ACHN (cell line): ENCODE measurements at regions not wholly inside any gene's neighbourhood (a gene's known extent, or its start where the extent isn't known, plus 50 kb on each side); places are given as distances from the start of the nearest gene placed in this dataset.
"Not testable (repeated sequence)": the region's sequence is repeated elsewhere in the genome, so short reads cannot be mapped to it uniquely, and the experiment has no call there.

Source experiments
- DNase-seq: peaks from one replicate; pipeline ENCODE4 v3.0.0-alpha.2; 2015
- in situ Hi-C: cut with HindIII; loops from 2 replicates; pipeline ENCODE4 v1.10.0; 2017; ENCODE audit warnings: low sequenced_read_pairs, low pct_ligation_motif_present, low pct_unique_long_range_greater_than_20kb

DNA sequence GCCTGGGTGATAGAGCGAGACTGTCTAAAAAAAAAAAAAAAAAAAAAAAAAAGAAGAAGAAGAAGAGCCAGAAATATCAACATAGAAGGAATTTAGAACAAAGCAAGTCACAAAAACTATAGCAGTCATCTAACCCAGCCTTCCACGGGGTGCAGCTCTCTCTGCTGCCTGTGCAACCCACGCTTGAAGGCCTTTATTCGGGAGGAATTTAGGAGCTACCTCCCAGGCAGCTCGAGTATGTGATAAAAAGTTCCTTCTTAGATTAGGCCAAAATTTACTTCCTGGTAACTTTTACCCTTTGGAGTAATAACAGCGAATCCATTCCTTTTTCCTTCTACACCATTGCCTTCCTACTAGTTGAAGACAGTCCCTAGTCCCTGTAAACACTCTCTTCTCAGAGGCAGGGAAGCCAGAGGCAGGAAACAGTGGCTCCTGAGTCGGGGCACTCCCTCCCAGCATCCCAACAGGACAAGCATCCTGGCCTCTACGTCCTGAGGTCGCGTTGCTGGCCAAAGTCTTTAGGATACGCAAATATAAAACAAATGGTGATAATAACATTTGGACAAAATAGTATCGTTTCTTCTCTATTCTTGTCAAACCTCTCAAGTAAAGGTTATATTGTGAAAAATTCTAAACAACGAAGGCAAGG, 109.3 kb upstream of the KMT2C start:
- no peak for DNase-seq
- in situ Hi-C loops = no loop called here

DNA sequence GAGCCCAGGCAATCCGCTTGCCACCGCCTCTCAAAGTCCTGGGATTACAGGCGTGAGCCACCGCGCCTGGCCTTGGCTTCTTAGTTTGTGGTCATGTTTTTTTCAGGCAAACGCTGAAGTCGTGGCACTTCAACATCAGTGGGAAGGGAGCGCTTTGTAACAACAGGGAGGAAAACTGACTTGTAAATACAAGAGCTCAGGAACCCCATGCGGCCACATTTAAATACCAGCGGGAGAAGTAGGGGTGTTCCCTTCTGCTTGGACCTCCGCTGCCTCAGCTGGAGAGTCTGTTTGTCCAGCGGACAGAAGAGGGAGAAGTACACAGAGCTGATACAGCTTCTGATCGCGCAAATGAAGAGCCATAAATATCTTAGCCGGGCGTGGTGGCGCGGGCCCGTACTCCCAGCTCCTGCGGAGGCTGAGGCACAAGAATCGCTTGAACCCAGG, 108.7 kb upstream of the KMT2C start:
- in situ Hi-C loops = no loop called here
- DNase-seq = no peak

DNA sequence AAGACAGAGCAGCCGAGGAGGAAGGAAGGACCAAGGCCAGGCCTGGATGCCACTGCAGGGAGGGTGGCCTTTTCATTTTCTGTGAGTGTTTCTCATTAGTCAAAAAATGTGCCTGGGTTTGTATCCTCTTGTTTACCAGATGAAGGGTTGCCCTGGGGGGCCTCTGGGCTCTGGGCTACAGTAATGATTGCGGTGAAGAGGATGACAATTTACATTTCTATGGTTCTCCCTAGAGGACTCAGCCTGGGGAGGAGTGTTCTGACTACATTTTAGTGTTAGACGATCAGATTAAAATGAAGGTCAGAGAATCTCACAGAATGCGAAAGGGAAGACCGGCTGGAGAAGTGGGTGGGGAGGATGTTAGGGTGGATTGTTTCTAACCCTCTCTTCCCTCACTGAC, 108.0 kb upstream of the KMT2C start:
- DNase-seq = no peak
- in situ Hi-C loops = no loop called here

GRCh38 chr7:152541892-152542291, 106.1 kb upstream of the KMT2C start:
- DNase-seq = no peak

GRCh38 chr7:152539190-152539495, 103.3 kb upstream of the KMT2C start:
- DNase-seq, in situ Hi-C loops: not testable (repeated sequence)

More at GRCh38 chr7:152541892-152542291, 106.1 kb upstream of the KMT2C start:
- in situ Hi-C loops = no loop called here

GRCh38 chr7:152538346-152539189, 102.8 kb upstream of the KMT2C start:
- in situ Hi-C loops, DNase-seq: not testable (repeated sequence)

- in situ Hi-C loops = no loop called here
- DNase-seq = no peak
Observed at GRCh38 chr7:152537639-152538038, 101.8 kb upstream of the KMT2C start.

DNA sequence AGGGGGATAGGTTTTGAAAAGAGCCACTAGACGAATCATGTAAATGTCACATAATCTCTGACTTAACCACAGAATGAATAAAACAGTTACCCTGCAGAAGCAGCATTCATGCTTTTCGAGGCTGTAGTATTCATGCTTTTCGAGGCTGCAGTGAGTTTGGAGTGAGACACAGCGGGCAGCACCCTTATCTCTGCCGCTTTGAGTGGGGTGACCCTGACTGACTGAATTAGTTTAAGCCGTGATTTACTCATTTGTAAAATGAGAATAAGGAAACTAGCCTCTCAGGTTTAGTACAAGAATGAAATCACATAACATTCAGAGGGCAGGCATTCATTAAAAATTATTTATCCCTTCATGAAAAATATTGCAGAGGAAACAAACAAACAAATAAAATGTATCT, 92.8 kb upstream of the KMT2C start:
- no peak for DNase-seq
- in situ Hi-C loops = no loop called here

GRCh38 chr7:152527610-152528032, 91.8 kb upstream of the KMT2C start:
- DNase-seq = no peak
- in situ Hi-C loops = no loop called here

DNA sequence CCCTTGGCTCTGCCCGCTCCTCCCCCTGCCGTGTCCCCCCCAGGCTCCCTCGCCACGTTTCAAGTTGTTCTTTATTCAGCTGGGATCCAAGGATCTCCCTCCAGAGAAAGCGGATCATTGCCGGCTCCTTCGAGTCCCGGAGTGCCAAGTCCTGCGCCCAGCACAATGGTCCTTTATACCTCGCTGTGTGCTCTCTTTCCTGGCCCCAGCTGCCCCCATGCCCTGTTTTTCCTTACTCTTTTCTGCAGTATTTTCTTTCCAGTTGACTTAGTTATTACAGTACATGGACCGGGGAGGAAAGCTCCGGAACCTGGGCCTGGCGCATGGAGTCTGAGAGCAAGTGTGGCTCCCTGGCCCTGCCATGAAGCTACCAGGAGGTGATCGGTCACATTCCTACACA, 88.1 kb upstream of the KMT2C start:
- DNase-seq = no peak
- in situ Hi-C loops = no loop called here

- in situ Hi-C loops = no loop called here
- DNase-seq = no peak
Observed at GRCh38 chr7:152522571-152523067, 86.8 kb upstream of the KMT2C start.

DNA sequence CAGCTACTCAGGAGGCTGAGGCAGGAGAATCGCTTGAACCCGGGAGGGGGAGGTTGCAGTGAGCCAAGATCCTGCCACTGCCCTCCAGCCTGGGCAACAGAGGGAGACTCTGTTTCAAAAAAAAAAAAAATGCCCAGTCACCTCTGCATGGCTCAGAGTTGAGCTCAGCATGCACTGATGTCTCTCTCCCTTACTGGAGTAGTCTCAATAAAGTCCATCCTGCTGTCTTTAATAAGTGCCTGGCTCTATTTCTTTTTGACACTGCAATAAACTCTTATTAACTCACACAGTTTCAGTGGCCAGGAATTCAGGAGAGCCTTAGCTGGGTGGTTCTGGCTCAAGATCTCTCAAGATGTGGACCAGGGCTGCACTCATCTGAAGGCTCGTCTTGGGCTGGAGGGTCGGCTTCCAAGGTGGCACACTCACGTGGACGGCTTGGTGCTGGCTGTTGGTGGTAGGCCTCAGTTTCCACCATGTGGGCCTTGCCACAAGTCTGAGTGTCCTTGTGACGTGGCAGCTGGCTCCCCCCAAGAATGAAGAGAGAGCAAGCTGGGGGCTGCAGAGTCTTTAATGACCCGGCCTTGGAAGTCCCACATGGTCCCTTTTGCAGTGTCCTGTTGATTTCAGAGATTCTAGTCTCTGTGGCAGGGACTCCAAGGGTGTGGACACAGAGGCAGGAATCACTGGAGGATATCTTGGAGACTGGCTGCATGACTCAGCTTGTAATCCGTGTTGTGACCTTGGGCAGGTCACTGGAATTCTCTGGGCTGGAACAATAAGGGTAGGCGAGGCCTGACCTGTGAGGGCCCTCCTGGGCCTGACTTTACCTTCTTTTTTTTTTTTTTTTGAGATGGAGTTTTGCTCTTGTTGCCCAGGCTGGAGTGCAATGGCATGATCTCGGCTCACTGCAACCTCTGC, 85.9 kb upstream of the KMT2C start:
- DNase-seq = no peak
- in situ Hi-C loops = no loop called here

GRCh38 chr7:152520861-152521302, 85.1 kb upstream of the KMT2C start:
- in situ Hi-C loops = no loop called here
- DNase-seq = no peak

GRCh38 chr7:152519290-152519689, 83.5 kb upstream of the KMT2C start:
- in situ Hi-C loops = no loop called here
- no peak for DNase-seq

GRCh38 chr7:152516216-152516615, 80.4 kb upstream of the KMT2C start:
- no peak for DNase-seq
- in situ Hi-C loops = no loop called here

DNA sequence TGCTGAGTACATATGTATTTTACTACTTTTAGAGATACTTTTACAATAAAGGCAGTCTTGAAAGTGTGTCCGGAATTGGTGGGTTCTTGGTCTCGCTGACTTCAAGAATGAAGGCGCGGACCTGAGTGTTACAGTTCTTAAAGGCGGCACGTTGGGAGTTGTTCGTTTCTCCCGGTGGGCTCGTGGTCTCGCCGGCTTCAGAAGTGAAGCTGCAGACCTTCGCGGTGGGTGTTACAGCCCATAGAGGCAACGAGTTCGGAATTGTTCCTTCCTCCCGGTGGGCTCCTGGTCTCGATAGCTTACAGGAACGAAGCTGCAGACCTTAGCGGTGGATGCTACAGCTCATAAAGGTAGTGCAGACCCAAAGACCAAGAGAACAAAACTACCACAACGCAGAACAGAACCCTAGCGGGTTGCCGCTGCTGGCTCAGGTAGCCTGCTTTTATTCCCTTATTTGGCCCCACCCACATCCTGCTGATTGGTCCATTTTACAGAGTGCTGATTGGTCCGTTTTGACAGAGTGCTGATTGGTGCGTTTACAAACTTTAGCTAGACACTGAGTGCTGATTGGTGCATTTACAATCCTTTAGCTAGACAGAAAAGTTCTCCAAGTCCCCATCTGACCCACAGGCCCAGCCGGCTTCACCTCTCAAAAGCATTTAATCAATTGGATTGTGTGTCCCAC, 79.6 kb upstream of the KMT2C start:
- in situ Hi-C loops, DNase-seq: not testable (repeated sequence)

- in situ Hi-C loops = no loop called here
Observed at GRCh38 chr7:152514771-152515105, 78.9 kb upstream of the KMT2C start.

More at GRCh38 chr7:152514771-152515105, 78.9 kb upstream of the KMT2C start:
- no peak for DNase-seq
